ENCODE measurements at regions not wholly inside any gene's neighbourhood (a gene's known extent, or its start where the extent isn't known, plus 50 kb on each side); places are given as distances from the start of the nearest gene placed in this dataset.

DNA sequence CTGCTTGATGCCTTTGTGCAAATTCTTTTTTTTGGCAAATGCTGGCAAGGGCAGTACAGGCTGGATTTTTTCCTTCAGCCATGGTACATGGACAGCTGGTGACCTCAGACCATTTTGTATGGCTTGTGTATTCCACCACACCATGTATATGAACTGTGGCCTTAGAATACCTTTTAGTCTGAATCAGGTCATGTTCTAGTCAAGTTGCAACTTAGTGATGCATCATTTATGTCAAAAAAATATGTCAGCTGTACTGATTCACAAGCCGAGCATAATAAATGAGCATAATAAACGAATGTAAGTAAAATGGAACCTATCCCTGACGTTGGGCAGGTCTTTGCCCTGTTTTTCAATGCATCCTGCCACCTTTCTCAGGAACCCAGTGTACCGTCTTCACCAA, 219.7 kb upstream of the RUNX1 start:
- no peak overlapping the region for H3K27ac ChIP-seq
- TF ChIP-seq, protein P1, sequence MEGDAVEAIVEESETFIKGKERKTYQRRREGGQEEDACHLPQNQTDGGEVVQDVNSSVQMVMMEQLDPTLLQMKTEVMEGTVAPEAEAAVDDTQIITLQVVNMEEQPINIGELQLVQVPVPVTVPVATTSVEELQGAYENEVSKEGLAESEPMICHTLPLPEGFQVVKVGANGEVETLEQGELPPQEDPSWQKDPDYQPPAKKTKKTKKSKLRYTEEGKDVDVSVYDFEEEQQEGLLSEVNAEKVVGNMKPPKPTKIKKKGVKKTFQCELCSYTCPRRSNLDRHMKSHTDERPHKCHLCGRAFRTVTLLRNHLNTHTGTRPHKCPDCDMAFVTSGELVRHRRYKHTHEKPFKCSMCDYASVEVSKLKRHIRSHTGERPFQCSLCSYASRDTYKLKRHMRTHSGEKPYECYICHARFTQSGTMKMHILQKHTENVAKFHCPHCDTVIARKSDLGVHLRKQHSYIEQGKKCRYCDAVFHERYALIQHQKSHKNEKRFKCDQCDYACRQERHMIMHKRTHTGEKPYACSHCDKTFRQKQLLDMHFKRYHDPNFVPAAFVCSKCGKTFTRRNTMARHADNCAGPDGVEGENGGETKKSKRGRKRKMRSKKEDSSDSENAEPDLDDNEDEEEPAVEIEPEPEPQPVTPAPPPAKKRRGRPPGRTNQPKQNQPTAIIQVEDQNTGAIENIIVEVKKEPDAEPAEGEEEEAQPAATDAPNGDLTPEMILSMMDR (conservative IDR thresholded peaks at IDR 0.05) = no peak

GRCh38 chr21:35268261-35268660, 219.2 kb upstream of the RUNX1 start:
- TF ChIP-seq, protein P1 (conservative IDR thresholded peaks at IDR 0.05) = no peak
- no peak overlapping the region for H3K27ac ChIP-seq

- no peak overlapping the region for H3K27ac ChIP-seq
Measured at GRCh38 chr21:35266546-35266945, 217.4 kb upstream of the RUNX1 start.

GRCh38 chr21:35265170-35265877, 216.2 kb upstream of the RUNX1 start:
- H3K27ac ChIP-seq = no peak overlapping the region
- TF ChIP-seq, protein P1 (conservative IDR thresholded peaks at IDR 0.05) = no peak

More at GRCh38 chr21:35266546-35266945, 217.4 kb upstream of the RUNX1 start:
- TF ChIP-seq, protein P1 (conservative IDR thresholded peaks at IDR 0.05) = no peak

GRCh38 chr21:35259457-35259856, 210.4 kb upstream of the RUNX1 start:
- H3K27ac ChIP-seq = peak overlapping the region; percentile 43
- TF ChIP-seq, protein P1 (conservative IDR thresholded peaks at IDR 0.05) = no peak

- no peak overlapping the region for H3K27ac ChIP-seq
- TF ChIP-seq, protein P1 (conservative IDR thresholded peaks at IDR 0.05) = no peak
Measured at GRCh38 chr21:35258521-35258920, 209.4 kb upstream of the RUNX1 start.

DNA sequence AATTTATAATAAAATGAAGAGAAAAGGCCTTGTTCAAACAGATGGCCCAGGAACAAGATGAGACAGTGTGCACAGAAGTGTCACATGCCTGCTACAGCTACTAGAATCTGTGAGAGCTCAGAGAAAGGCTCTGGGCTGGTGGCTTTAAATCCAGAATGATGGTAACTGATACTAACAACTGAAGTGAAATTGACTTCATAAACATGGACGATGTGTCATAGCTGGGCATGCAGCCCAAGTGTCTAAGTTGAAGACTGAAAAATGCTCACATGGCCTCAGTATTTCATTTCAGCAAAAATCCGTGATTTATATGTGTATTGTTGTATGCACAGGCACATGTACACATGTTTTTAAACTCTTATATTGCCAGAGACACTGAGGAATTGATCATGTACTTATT, 208.3 kb upstream of the RUNX1 start:
- TF ChIP-seq, protein P1 (conservative IDR thresholded peaks at IDR 0.05) = no peak
- H3K27ac ChIP-seq = peak overlapping the region; percentile 85

Data from VCaP (cell line).